SK-N-SH treated with all-trans-retinoic acid at 6 μM for 48 hours (cell line): ENCODE measurements at regions not wholly inside any gene's neighbourhood (a gene's known extent, or its start where the extent isn't known, plus 50 kb on each side); places are given as distances from the start of the nearest gene placed in this dataset.
"Not testable (repeated sequence)": the region's sequence is repeated elsewhere in the genome, so short reads cannot be mapped to it uniquely, and the experiment has no call there.

Source experiments
- ATAC-seq: fragments of 200-7000 bp; cut with Tn5 transposase; 3 replicates; pipeline ENCODE4 v1.9.1; 2020; ENCODE audit warnings: mild to moderate bottlenecking, moderate library complexity
- ARNTL ChIP-seq: fragments of 450-650 bp; formaldehyde crosslinking; IDR thresholded peaks from 2 replicates; pipeline ENCODE4 v1.5.0; 2020; ENCODE audit warnings: low read depth, mild to moderate bottlenecking, moderate library complexity, borderline replicate concordance
- BACH2 ChIP-seq: fragments of 250-450 bp; sonication (Bioruptor Pico); IDR thresholded peaks from 2 replicates; pipeline ENCODE4 v1.9.0; 2021; ENCODE audit warnings: mild to moderate bottlenecking, borderline replicate concordance
- CSDC2 ChIP-seq: fragments of 250-450 bp; sonication (Bioruptor Pico); IDR thresholded peaks from 2 replicates; pipeline ENCODE4 v1.5.0; 2020; ENCODE audit warnings: mild to moderate bottlenecking, moderate library complexity
- ESRRG ChIP-seq: fragments of 250-450 bp; sonication (Bioruptor Pico); IDR thresholded peaks from 2 replicates; pipeline ENCODE4 v1.6.1; 2021; ENCODE audit warnings: mild to moderate bottlenecking
- GLIS3 ChIP-seq: fragments of 250-450 bp; sonication (Bioruptor Pico); IDR thresholded peaks from 2 replicates; pipeline ENCODE4 v1.5.0; 2020; ENCODE audit warnings: mild to moderate bottlenecking, moderate library complexity
- ISL1 ChIP-seq: fragments of 250-450 bp; sonication (Bioruptor Pico); IDR thresholded peaks from 2 replicates; pipeline ENCODE4 v2.1.2; 2022; ENCODE audit warnings: mild to moderate bottlenecking, moderate library complexity
- OSR1 ChIP-seq: fragments of 250-450 bp; sonication (Bioruptor Pico); IDR thresholded peaks from 2 replicates; pipeline ENCODE4 v1.8.0; 2022; ENCODE audit warnings: moderate library complexity, mild to moderate bottlenecking, inconsistent platforms
- PPARA ChIP-seq: fragments of 250-450 bp; sonication (Bioruptor Pico); IDR thresholded peaks from 2 replicates; pipeline ENCODE4 v1.5.0; 2020; ENCODE audit warnings: mild to moderate bottlenecking, borderline replicate concordance
- RARB ChIP-seq: fragments of 250-450 bp; sonication (Bioruptor Pico); IDR thresholded peaks from 2 replicates; pipeline ENCODE4 v1.8.0; 2021; ENCODE audit warnings: mild to moderate bottlenecking, moderate library complexity
- SNAI2 ChIP-seq: fragments of 250-450 bp; sonication (Bioruptor Pico); IDR thresholded peaks from 2 replicates; pipeline ENCODE4 v1.5.0; 2020; ENCODE audit warnings: mild to moderate bottlenecking, moderate library complexity
- TCF4 ChIP-seq: fragments of 250-450 bp; sonication (Bioruptor Pico); IDR thresholded peaks from 2 replicates; pipeline ENCODE4 v1.8.0; 2021; ENCODE audit warnings: mild to moderate bottlenecking, moderate library complexity, borderline replicate concordance
- ZC3H10 ChIP-seq: fragments of 250-450 bp; sonication (Bioruptor Pico); IDR thresholded peaks from 2 replicates; pipeline ENCODE4 v1.5.1; 2021; ENCODE audit warnings: mild to moderate bottlenecking, moderate library complexity
- ZFP3 ChIP-seq: fragments of 250-450 bp; sonication (Bioruptor Pico); IDR thresholded peaks from 2 replicates; pipeline ENCODE4 v1.5.0; 2020; ENCODE audit warnings: mild to moderate bottlenecking, moderate library complexity
- ZFP30 ChIP-seq: fragments of 450-650 bp; formaldehyde crosslinking; IDR thresholded peaks from 2 replicates; pipeline ENCODE4 v1.5.0; 2022; ENCODE audit warnings: mild to moderate bottlenecking, moderate library complexity
- ZNF565 ChIP-seq: fragments of 450-650 bp; formaldehyde crosslinking; conservative IDR thresholded peaks from 2 replicates; pipeline ENCODE4 v1.5.0; 2020; ENCODE audit warnings: low read depth, mild to moderate bottlenecking, moderate library complexity
- ZNF70 ChIP-seq: fragments of 450-650 bp; formaldehyde crosslinking; IDR thresholded peaks from 2 replicates; pipeline ENCODE4 v1.5.0; 2020; ENCODE audit warnings: mild to moderate bottlenecking, moderate library complexity
- ZNF8 ChIP-seq: fragments of 450-650 bp; formaldehyde crosslinking; IDR thresholded peaks from 2 replicates; pipeline ENCODE4 v1.5.0; 2020; ENCODE audit warnings: mild to moderate bottlenecking, moderate library complexity
- TF ChIP-seq, protein P1 (sequence below): fragments of 250-450 bp; sonication (Bioruptor Pico); IDR thresholded peaks from 2 replicates; pipeline ENCODE4 v1.5.1; 2020; ENCODE audit warnings: low read depth, mild to moderate bottlenecking, moderate library complexity
- TF ChIP-seq, protein P2 (sequence below): fragments of 250-450 bp; sonication (Bioruptor Pico); IDR thresholded peaks from 2 replicates; pipeline ENCODE4 v1.8.0; 2020; ENCODE audit warnings: mild to moderate bottlenecking, moderate library complexity, borderline replicate concordance
- TF ChIP-seq, protein P3 (sequence below): fragments of 250-450 bp; sonication (Bioruptor Pico); IDR thresholded peaks from 2 replicates; pipeline ENCODE4 v1.8.0; 2021; ENCODE audit warnings: low read depth, mild to moderate bottlenecking, moderate library complexity, borderline replicate concordance
- TF ChIP-seq, protein P4 (sequence below): fragments of 250-450 bp; sonication (Bioruptor Pico); IDR thresholded peaks from 2 replicates; pipeline ENCODE4 v1.5.1; 2021; ENCODE audit warnings: mild to moderate bottlenecking, moderate library complexity

DNA sequence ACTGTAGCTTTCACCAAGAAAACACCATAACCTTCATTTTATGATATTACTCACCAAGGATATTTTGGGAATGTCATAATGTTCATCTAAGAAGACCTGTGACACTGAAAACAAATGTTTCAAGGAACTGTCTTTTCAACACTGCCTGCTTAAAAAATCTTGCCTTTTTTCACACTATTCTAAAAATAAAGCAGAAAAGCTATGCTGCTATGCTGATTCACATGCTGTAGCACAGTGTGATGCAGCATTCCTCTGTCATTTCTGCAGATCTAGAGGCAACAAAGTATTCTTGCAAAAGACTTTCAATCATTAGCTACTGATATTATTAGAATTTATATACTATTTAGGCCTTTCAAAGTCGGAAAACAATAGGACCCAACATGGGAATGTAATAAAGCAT is 525.7 kb downstream of the UQCRFS1 start:
- no peak for TF ChIP-seq BACH2 (CRISPR knock-in tag)
- TF ChIP-seq ZNF565 (CRISPR knock-in tag), result no peak
- no peak for TF ChIP-seq TCF4 (CRISPR knock-in tag)
- TF ChIP-seq ZC3H10 (CRISPR knock-in tag), result no peak
- TF ChIP-seq, protein P1, sequence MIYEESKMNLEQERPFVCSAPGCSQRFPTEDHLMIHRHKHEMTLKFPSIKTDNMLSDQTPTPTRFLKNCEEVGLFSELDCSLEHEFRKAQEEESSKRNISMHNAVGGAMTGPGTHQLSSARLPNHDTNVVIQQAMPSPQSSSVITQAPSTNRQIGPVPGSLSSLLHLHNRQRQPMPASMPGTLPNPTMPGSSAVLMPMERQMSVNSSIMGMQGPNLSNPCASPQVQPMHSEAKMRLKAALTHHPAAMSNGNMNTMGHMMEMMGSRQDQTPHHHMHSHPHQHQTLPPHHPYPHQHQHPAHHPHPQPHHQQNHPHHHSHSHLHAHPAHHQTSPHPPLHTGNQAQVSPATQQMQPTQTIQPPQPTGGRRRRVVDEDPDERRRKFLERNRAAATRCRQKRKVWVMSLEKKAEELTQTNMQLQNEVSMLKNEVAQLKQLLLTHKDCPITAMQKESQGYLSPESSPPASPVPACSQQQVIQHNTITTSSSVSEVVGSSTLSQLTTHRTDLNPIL (CRISPR knock-in tag), result no peak
- TF ChIP-seq, protein P2, sequence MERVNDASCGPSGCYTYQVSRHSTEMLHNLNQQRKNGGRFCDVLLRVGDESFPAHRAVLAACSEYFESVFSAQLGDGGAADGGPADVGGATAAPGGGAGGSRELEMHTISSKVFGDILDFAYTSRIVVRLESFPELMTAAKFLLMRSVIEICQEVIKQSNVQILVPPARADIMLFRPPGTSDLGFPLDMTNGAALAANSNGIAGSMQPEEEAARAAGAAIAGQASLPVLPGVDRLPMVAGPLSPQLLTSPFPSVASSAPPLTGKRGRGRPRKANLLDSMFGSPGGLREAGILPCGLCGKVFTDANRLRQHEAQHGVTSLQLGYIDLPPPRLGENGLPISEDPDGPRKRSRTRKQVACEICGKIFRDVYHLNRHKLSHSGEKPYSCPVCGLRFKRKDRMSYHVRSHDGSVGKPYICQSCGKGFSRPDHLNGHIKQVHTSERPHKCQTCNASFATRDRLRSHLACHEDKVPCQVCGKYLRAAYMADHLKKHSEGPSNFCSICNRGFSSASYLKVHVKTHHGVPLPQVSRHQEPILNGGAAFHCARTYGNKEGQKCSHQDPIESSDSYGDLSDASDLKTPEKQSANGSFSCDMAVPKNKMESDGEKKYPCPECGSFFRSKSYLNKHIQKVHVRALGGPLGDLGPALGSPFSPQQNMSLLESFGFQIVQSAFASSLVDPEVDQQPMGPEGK (CRISPR knock-in tag), result no peak
- no peak for TF ChIP-seq ESRRG (CRISPR knock-in tag)
- TF ChIP-seq, protein P3, sequence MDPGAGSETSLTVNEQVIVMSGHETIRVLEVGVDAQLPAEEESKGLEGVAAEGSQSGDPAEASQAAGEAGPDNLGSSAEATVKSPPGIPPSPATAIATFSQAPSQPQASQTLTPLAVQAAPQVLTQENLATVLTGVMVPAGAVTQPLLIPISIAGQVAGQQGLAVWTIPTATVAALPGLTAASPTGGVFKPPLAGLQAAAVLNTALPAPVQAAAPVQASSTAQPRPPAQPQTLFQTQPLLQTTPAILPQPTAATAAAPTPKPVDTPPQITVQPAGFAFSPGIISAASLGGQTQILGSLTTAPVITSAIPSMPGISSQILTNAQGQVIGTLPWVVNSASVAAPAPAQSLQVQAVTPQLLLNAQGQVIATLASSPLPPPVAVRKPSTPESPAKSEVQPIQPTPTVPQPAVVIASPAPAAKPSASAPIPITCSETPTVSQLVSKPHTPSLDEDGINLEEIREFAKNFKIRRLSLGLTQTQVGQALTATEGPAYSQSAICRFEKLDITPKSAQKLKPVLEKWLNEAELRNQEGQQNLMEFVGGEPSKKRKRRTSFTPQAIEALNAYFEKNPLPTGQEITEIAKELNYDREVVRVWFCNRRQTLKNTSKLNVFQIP, result no peak
- TF ChIP-seq PPARA, result no peak
- TF ChIP-seq SNAI2 (CRISPR knock-in tag), result no peak
- TF ChIP-seq ZFP3 (CRISPR knock-in tag), result no peak
- TF ChIP-seq, protein P4, sequence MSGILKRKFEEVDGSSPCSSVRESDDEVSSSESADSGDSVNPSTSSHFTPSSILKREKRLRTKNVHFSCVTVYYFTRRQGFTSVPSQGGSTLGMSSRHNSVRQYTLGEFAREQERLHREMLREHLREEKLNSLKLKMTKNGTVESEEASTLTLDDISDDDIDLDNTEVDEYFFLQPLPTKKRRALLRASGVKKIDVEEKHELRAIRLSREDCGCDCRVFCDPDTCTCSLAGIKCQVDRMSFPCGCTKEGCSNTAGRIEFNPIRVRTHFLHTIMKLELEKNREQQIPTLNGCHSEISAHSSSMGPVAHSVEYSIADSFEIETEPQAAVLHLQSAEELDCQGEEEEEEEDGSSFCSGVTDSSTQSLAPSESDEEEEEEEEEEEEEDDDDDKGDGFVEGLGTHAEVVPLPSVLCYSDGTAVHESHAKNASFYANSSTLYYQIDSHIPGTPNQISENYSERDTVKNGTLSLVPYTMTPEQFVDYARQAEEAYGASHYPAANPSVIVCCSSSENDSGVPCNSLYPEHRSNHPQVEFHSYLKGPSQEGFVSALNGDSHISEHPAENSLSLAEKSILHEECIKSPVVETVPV (CRISPR knock-in tag), result no peak
- TF ChIP-seq OSR1 (CRISPR knock-in tag), result no peak
- no peak for TF ChIP-seq CSDC2 (CRISPR knock-in tag)
- TF ChIP-seq ZNF8, result no peak

DNA sequence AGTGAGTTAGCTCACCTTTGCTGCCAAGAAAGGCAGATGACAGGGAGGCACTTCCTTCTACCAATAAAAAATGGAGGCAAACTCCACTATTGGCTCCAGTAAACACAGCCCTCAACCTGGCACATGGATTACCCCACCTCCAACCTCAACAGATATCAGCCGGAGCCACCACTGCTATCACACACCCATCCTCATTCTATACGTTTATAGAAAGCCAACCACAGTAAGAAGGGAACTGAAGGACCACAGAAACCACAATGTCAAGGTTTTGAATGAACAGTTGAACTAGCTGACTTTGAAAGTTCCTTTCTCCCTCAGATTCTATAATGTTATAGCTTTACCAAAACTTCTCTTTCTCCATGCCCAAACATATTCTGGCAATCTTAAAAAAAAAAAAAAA is 526.2 kb downstream of the UQCRFS1 start:
- ATAC-seq, result no peak

More for the DNA sequence above, 525.7 kb downstream of the UQCRFS1 start:
- no peak for ATAC-seq

DNA sequence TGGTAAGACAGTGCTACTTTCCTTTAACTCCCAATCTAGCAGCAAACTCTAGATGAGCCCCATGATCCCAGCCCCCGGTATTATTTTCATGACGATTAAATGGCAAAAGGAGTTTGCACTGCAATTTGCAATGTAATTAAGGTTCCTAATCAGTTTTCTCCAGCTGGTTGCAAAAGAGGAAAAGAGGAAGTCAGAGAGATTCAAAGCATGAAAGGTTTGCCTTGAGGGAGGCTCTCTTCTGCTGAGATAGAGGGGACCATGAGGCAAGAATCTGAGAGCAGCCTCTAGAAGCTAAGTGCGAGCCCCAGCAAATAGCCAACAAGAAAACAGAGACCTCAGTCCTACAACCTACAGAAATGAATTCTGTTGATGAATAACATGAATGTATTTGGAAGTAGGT is 527.1 kb downstream of the UQCRFS1 start:
- TF ChIP-seq ZNF565 (CRISPR knock-in tag), result no peak
- no peak for TF ChIP-seq RARB (CRISPR knock-in tag)
- TF ChIP-seq TCF4 (CRISPR knock-in tag), result no peak
- no peak for TF ChIP-seq ESRRG (CRISPR knock-in tag)
- TF ChIP-seq PPARA, result no peak
- TF ChIP-seq ARNTL (CRISPR knock-in tag), result no peak
- TF ChIP-seq, protein P3, result no peak
- no peak for TF ChIP-seq ZFP3 (CRISPR knock-in tag)
- ATAC-seq, result no peak

More for the DNA sequence above, 526.2 kb downstream of the UQCRFS1 start:
- TF ChIP-seq ZFP30 (CRISPR knock-in tag), result no peak
- TF ChIP-seq ZFP3 (CRISPR knock-in tag), result no peak
- TF ChIP-seq ZNF565 (CRISPR knock-in tag), result no peak
- TF ChIP-seq CSDC2 (CRISPR knock-in tag), result no peak
- TF ChIP-seq SNAI2 (CRISPR knock-in tag), result no peak
- no peak for TF ChIP-seq OSR1 (CRISPR knock-in tag)
- no peak for TF ChIP-seq TCF4 (CRISPR knock-in tag)
- TF ChIP-seq ISL1 (CRISPR knock-in tag), result no peak
- TF ChIP-seq GLIS3 (CRISPR knock-in tag), result no peak
- no peak for TF ChIP-seq BACH2 (CRISPR knock-in tag)
- TF ChIP-seq, protein P4 (CRISPR knock-in tag), result no peak
- TF ChIP-seq, protein P3, result no peak
- no peak for TF ChIP-seq ZNF70

DNA sequence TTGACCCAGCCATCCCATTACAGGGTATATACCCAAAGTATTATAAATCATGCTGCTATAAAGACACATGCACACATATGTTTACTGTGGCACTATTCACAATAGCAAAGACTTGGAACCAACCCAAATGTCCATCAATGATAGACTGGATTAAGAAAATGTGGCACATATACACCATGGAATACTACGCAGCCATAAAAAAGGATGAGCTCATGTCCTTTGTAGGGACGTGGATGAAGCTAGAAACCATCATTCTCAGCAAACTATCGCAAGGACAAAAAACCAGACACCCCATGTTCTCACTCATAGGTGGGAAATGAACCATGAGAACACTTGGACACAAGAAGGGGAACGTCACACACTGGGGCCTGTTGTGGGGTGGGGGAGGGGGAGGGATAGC is 527.9 kb downstream of the UQCRFS1 start:
- not testable (repeated sequence) for ATAC-seq
